Tibial nerve (tissue), 3 donors: ENCODE measurements at regions not wholly inside any gene's neighbourhood (a gene's known extent, or its start where the extent isn't known, plus 50 kb on each side); places are given as distances from the start of the nearest gene placed in this dataset.
"Not testable (repeated sequence)": the region's sequence is repeated elsewhere in the genome, so short reads cannot be mapped to it uniquely, and the experiment has no call there.

Experiments used
- POLR2A ChIP-seq, 2 donors: fragments of 450-650 bp; IDR thresholded peaks; one replicate each; pipeline ENCODE4 v1.6.1; 2017; ENCODE audit warnings: antibody characterized with exemption in 2 of 2, mild to moderate bottlenecking in 2 of 2, moderate library complexity in 2 of 2
- TF ChIP-seq, protein P1 (sequence below), 5 experiments: fragments of 200-600 bp in 3 of 5; fragments of 450-650 bp in 2 of 5; sonication (generic) in 3 of 5; IDR thresholded peaks; one replicate each; pipeline ENCODE4 v1.5.1; 2016 to 2019; ENCODE audit warnings: antibody characterized with exemption in 5 of 5, mild to moderate bottlenecking in 3 of 5, moderate library complexity in 2 of 5

DNA sequence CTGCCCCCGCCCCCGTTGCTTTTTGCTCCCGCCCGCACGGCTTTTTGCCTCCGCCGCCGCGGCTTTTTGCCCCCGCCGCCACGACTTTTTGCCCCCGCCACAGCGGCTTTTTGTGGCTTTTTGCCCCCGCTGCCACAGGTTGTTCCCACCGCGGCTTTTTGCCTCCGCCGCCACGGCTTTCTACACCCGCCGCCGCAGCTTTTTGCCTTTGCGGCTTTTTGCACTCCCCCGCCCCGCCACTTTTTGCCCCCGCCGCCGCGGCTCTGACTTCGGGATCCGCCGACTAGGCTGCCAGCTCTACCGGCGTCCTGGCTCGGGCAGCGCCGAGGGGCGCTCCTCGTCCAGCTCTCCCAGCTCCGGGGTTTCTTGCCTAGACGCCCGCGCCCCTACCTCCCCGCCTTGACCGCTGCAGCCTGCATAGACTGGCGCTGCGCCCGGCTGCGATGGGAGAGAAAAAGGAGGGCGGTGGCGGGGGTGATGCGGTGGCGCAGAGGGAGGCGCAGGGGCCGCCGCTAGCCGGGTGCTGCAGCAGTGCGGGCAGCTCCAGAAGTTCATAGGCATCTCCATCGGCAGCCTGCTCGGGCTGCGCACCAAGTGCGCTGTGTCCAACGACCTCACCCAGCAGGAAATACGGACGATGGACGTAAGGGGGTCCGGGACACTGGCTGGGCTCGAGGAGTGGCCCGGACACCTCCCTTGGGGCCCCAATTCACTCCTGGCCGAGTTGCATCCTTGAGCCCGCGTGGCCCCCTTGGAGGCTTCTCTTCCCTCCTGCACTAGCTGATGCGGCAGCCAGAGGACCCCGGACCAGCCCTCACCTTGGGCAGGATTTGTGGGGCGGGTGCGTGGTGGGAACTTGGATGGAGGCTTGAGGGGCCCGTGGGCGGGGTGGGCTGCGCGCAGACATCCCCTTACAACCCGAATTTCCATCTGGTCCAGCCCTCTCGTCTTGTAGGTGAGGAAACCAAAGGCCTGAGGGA lies 555.7 kb downstream of the TP53TG3F start:
- TF ChIP-seq, protein P1, sequence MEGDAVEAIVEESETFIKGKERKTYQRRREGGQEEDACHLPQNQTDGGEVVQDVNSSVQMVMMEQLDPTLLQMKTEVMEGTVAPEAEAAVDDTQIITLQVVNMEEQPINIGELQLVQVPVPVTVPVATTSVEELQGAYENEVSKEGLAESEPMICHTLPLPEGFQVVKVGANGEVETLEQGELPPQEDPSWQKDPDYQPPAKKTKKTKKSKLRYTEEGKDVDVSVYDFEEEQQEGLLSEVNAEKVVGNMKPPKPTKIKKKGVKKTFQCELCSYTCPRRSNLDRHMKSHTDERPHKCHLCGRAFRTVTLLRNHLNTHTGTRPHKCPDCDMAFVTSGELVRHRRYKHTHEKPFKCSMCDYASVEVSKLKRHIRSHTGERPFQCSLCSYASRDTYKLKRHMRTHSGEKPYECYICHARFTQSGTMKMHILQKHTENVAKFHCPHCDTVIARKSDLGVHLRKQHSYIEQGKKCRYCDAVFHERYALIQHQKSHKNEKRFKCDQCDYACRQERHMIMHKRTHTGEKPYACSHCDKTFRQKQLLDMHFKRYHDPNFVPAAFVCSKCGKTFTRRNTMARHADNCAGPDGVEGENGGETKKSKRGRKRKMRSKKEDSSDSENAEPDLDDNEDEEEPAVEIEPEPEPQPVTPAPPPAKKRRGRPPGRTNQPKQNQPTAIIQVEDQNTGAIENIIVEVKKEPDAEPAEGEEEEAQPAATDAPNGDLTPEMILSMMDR (IDR thresholded peaks at IDR 0.05) = not testable (repeated sequence)
- TF ChIP-seq POLR2A (IDR thresholded peaks at IDR 0.05) = not testable (repeated sequence)
